AG04449 (cell line): ENCODE measurements at regions not wholly inside any gene's neighbourhood (a gene's known extent, or its start where the extent isn't known, plus 50 kb on each side); places are given as distances from the start of the nearest gene placed in this dataset.

Experiments used
- CTCF ChIA-PET: fragments of 350-600 bp; formaldehyde crosslinking; extraction: SDS; loops from one replicate; lab custom pipeline; 2021; ENCODE audit warnings: antibody characterized with exemption; lab: Yijun Ruan, JAX
- POLR2A ChIA-PET: fragments of 400-600, 350-600 bp; formaldehyde crosslinking; extraction: SDS; loops from one replicate; lab custom pipeline; 2020; ENCODE audit warnings: antibody characterized with exemption, inconsistent platforms; lab: Yijun Ruan, JAX
- DNase-seq: peaks from one replicate; pipeline ENCODE4 v3.0.0-alpha.2; 2010; ENCODE audit warnings: low read depth, low spot score
- H3K4me3 ChIP-seq: 2 replicates; pipeline ENCODE4 v1.5.1; 2011; ENCODE audit warnings: low read depth, mild to moderate bottlenecking, control low read depth, low read length
- TF ChIP-seq, protein P1 (sequence below): IDR thresholded peaks from one replicate; pipeline ENCODE4 v1.5.1; 2011; ENCODE audit warnings: mild to moderate bottlenecking, moderate library complexity, low read length, control low read depth, inconsistent platforms; ENCODE audit not compliant: insufficient read depth; ENCODE audit errors: missing control alignments

DNA sequence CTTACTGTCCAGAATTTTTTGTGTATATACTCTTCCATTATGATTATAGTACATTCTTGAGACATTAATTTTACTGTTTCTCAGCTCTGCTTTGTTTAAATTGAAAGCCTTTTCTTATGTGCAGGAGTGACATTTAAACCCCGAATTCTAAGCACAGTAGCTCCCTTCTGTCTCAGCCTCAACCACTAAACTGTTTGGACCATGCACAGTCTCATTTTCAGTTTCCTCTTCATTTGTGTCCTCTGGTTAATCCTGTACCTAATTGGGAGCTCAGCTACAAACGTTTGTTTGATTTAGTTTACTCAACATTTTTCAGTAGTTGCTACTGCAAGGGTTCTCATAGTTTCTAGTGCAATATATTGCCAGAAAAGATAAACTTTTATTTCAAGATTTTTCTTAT, 206.3 kb downstream of the SLITRK5 start:
- no peak for DNase-seq
- H3K4me3 ChIP-seq = no peak overlapping the region
- CTCF ChIA-PET = no interaction called here
- TF ChIP-seq, protein P1, sequence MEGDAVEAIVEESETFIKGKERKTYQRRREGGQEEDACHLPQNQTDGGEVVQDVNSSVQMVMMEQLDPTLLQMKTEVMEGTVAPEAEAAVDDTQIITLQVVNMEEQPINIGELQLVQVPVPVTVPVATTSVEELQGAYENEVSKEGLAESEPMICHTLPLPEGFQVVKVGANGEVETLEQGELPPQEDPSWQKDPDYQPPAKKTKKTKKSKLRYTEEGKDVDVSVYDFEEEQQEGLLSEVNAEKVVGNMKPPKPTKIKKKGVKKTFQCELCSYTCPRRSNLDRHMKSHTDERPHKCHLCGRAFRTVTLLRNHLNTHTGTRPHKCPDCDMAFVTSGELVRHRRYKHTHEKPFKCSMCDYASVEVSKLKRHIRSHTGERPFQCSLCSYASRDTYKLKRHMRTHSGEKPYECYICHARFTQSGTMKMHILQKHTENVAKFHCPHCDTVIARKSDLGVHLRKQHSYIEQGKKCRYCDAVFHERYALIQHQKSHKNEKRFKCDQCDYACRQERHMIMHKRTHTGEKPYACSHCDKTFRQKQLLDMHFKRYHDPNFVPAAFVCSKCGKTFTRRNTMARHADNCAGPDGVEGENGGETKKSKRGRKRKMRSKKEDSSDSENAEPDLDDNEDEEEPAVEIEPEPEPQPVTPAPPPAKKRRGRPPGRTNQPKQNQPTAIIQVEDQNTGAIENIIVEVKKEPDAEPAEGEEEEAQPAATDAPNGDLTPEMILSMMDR = no peak
- POLR2A ChIA-PET = no interaction called here

DNA sequence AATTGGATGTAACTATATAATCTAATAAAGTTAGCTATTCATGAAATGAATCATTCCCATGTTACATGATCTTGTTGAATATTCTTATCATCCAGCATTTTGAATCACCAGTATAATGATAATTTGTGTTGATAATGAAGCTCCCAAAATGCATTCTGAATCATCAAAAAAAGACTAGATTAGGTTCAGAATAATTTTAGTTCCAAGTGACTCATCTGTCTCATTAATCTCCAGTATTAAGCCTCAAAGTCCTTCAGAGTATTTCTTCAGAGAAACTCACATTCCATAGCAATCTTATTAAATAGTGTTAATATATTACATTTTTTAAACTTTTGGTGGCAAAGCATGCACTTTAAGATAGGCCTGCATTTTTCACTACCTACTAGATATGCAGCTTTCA, 207.5 kb downstream of the SLITRK5 start:
- ChIA-PET CTCF (interaction anchor here (1.2 kb wide), 1 partner anchor 11 kb away, joined by 3 read pairs; no protein-coding TSS in a partner anchor), POLR2A (no interaction called here)

DNA sequence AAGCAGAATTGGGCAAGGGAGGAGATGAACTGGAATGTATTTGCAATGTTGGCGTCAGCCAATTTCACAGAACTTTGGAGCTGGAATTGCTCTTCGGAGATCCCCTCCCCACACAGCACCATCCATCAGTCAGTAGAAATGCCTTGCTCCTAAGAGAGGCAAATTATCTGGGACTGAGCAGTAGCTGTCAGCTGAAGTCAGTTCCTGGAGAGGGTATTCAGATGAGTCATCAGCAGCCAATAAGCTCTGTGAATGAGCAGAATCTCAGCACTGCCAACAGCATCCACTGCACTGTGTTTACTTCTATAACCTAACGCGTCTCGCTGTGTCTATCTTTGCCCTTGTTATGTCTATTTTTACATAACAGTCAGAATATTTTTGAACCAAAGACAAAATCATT, 213.7 kb downstream of the SLITRK5 start:
- POLR2A ChIA-PET = no interaction called here
- H3K4me3 ChIP-seq = no peak overlapping the region
- CTCF ChIA-PET = no interaction called here
- no peak for DNase-seq
- TF ChIP-seq, protein P1 = no peak

More for the DNA sequence above, 207.5 kb downstream of the SLITRK5 start:
- no peak overlapping the region for H3K4me3 ChIP-seq
- DNase-seq = no peak
- TF ChIP-seq, protein P1 = no peak

DNA sequence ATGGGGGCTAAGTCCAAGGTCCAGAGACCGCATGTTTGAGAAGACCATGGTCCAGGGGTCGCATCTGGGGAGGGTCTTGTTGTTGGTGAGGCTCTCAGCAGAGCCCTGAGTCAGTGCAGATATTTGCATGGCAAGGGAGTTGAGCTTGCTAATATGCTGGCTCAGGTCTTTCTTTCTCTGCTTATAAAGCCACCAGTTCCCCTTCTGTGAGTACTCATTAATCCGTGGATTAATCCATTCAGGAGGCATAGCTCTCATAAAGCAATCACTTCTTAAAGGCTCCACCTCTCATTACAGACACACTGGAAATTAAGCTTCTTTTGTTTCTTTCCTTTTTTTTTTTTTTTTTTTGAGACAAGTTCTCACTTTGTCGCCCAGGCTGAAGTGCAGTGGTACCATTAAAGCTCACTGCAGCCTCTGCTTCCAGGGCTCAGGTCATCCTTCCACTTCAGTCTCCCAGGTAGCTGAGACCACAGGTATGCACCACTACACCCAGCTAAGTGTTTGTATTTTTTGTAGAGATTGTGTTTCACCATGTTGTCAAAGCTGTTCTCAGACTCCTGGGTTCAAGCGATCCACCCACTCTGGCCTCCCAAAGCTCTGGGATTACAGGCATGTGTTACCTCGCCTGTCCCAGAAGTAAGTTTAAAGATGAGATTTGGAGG, 216.4 kb downstream of the SLITRK5 start:
- CTCF ChIA-PET = no interaction called here
- no peak for DNase-seq
- POLR2A ChIA-PET = no interaction called here
- H3K4me3 ChIP-seq = no peak overlapping the region
- TF ChIP-seq, protein P1 = no peak

DNA sequence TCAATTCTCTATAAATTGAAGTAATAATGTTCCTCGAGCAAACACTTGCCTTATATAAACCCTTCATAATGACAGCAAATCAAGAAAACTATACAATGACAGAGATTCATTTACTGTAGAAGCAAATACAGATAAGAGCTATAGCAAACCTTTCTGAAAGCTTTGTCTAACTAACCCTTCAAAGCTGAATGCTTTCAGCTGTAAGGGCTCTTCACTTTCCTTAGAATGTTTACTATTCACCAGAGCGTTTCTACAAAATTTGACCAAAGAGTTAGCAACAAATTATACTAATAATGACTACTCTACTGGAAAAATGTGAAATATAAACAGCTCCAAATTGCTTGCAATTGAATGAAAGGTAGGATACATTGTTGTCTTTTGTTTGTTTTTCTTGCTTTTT, 218.1 kb downstream of the SLITRK5 start:
- ChIA-PET CTCF (interaction anchor here (1.6 kb wide), 1 partner anchor 10 kb away, joined by 3 read pairs; no protein-coding TSS in a partner anchor), POLR2A (no interaction called here)
- no peak for DNase-seq
- TF ChIP-seq, protein P1 = no peak
- H3K4me3 ChIP-seq = no peak overlapping the region

DNA sequence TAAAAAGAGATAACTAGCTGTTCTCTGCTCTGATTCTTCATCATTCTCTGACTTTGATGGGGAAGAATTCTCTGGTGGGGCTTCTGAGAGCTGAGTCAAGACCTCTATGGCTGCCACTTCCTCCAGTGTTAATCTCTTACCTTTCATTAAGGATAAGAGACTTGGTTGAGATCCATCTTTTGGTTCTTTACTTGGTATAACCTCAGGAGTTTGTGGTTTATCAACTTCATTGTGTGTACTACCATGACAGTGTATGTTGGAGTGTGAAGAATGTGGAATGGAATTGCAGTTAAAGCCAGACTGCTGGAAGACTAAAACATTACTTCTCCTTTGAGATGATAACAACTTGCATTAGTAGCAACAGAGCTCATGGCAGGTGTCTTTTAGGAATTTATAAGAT, 222.0 kb downstream of the SLITRK5 start:
- POLR2A ChIA-PET = no interaction called here
- DNase-seq = no peak
- TF ChIP-seq, protein P1 = no peak
- no peak overlapping the region for H3K4me3 ChIP-seq
- CTCF ChIA-PET = no interaction called here
